ENCODE measurements at regions not wholly inside any gene's neighbourhood (a gene's known extent, or its start where the extent isn't known, plus 50 kb on each side); places are given as distances from the start of the nearest gene placed in this dataset.

DNA sequence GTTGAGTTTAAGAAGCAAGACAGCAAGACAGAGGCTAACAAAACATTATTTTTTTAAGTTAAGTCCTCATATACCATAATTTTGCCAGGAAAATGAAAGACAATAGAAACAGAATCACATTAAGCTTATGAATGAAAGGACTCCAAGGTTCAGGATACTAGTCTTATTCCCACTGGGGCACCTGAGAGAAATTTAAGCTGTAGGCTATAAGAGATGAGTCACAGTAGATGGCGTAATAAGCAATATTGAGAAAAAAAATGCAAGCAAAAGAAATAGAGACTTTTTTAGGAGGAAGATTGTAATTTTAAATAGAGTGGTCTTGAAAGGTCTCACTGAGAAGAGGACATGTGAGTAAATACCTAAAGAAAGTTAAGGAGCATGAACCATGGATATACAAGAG lies 57.1 kb upstream of the KIF2B start:
- Histone ChIP-seq H3K4me2 (ENCODE audit: low read length) (no peak overlapping the region), H2AFZ (ENCODE audit: low read depth, low read length, poor library complexity, severe bottlenecking) (no peak overlapping the region), H3K36me3 (ENCODE audit: control insufficient read depth in 1 of 2, insufficient read depth in 2 of 2, low read length in 2 of 2) (no peaks in the 10 kb centered on the region), H3K79me2 (ENCODE audit: insufficient read depth, low read length) (no peaks in the 10 kb centered on the region), H3K9me2 (ENCODE audit: insufficient read depth) (no peaks in the 10 kb centered on the region), H3K4me1 (ENCODE audit: control insufficient read depth in 1 of 2, insufficient read depth in 2 of 2, low read length in 2 of 2) (no peaks in the 10 kb centered on the region), H4K20me1 (ENCODE audit: insufficient read depth) (no peaks in the 10 kb centered on the region), H3K27ac (ENCODE audit: low read depth, low read length) (no peak overlapping the region), H3K4me3 (replicated peaks in 1 of 2; ENCODE audit: low read depth in 1 of 2, low read length in 2 of 2) (no peak overlapping the region), H3K9me3 (ENCODE audit: control insufficient read depth in 1 of 2, insufficient read depth in 1 of 2, low read depth in 1 of 2, low read length in 2 of 2) (peaks cover 27 to 29% of the 10 kb centered on the region in 2 experiments; a peak in 2 of 4 replicates), H3K9ac (ENCODE audit: low read length) (no peak overlapping the region), H3K27me3 (ENCODE audit: insufficient read depth, low read length) (no peaks in the 10 kb centered on the region)
- intact Hi-C loops (cut with micrococcal nuclease) = no loop called here
- DNase-seq (ENCODE audit: low read depth, low spot score) = no peak
- ChIA-PET CTCF (no interaction called here), RAD21 (ENCODE audit: low non-redundant PET in 1 of 2, low total read pairs in 2 of 2, uncharacterized antibody in 2 of 2, unreplicated experiment in 2 of 2) (no interaction called here), POLR2A (no interaction called here)
- no TSS peak for BruUV-seq (replicated peaks)
- TF ChIP-seq CBX3 (IDR thresholded peaks at IDR 0.05; ENCODE audit: low read depth) = no peak
- TF ChIP-seq YY1 (IDR thresholded peaks at IDR 0.05; ENCODE audit: extremely low read depth, insufficient replicate concordance, low read depth, low read length) = no peak
- no peak for TF ChIP-seq EZH2phosphoT487 (IDR thresholded peaks at IDR 0.05; ENCODE audit: borderline replicate concordance)
- TF ChIP-seq EGR1 (IDR thresholded peaks at IDR 0.05; ENCODE audit: low read depth) = no peak
- TF ChIP-seq, protein P1, sequence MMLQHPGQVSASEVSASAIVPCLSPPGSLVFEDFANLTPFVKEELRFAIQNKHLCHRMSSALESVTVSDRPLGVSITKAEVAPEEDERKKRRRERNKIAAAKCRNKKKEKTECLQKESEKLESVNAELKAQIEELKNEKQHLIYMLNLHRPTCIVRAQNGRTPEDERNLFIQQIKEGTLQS (IDR thresholded peaks at IDR 0.05) = no peak
- TF ChIP-seq POLR2AphosphoS5 (IDR thresholded peaks at IDR 0.05; ENCODE audit: low read depth, low read length) = no peak
- no peak for TF ChIP-seq FOSL1 (IDR thresholded peaks at IDR 0.05; ENCODE audit: low read depth)
- TF ChIP-seq, protein P2, sequence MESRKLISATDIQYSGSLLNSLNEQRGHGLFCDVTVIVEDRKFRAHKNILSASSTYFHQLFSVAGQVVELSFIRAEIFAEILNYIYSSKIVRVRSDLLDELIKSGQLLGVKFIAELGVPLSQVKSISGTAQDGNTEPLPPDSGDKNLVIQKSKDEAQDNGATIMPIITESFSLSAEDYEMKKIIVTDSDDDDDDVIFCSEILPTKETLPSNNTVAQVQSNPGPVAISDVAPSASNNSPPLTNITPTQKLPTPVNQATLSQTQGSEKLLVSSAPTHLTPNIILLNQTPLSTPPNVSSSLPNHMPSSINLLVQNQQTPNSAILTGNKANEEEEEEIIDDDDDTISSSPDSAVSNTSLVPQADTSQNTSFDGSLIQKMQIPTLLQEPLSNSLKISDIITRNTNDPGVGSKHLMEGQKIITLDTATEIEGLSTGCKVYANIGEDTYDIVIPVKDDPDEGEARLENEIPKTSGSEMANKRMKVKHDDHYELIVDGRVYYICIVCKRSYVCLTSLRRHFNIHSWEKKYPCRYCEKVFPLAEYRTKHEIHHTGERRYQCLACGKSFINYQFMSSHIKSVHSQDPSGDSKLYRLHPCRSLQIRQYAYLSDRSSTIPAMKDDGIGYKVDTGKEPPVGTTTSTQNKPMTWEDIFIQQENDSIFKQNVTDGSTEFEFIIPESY (IDR thresholded peaks at IDR 0.05; ENCODE audit: extremely low read depth, insufficient replicate concordance, low read length) = no peak
- ATAC-seq = no peak

DNA sequence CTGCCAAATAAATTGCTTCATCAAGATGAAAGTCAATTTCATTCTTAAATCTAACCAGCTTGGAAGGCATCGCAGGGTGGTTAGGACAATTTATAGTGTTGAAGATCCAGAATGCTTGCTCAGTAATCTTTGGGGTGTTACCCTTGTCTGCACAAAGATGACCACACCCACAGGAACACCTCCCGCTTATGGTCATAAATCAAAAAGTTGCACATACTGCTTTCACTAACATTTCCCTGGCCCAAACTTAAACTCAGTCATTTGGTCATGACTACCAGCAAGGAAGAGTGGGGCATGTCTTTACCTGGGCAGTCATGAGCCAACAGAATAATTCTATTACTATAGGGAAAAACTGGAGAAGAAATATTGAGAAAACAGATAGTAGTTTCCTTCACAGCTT lies 57.6 kb upstream of the KIF2B start:
- BruUV-seq (replicated peaks) = no TSS peak
- ATAC-seq = no peak
- intact Hi-C loops (cut with micrococcal nuclease) = no loop called here
- TF ChIP-seq ZNF274 (IDR thresholded peaks at IDR 0.05; ENCODE audit: low read depth, low read length) (no peak), POLR2AphosphoS5 (IDR thresholded peaks at IDR 0.05; ENCODE audit: low read depth, low read length) (no peak), YY1 (IDR thresholded peaks at IDR 0.05; ENCODE audit: extremely low read depth, insufficient replicate concordance, low read depth, low read length) (no peak), EGR1 (IDR thresholded peaks at IDR 0.05; ENCODE audit: low read depth) (no peak), EZH2 (IDR thresholded peaks at IDR 0.05) (no peak), RAD21 (IDR thresholded peaks at IDR 0.05; ENCODE audit: low read depth) (no peak), POLR2A (IDR thresholded peaks at IDR 0.05; ENCODE audit: borderline replicate concordance, extremely low read depth, insufficient read depth, insufficient read length) (no peak), JUND (IDR thresholded peaks at IDR 0.05) (no peak), SIN3A (IDR thresholded peaks at IDR 0.05; ENCODE audit: low read depth) (no peak), FOSL1 (IDR thresholded peaks at IDR 0.05; ENCODE audit: low read depth) (no peak)
- TF ChIP-seq, protein P1 (IDR thresholded peaks at IDR 0.05) = no peak
- TF ChIP-seq, protein P3, sequence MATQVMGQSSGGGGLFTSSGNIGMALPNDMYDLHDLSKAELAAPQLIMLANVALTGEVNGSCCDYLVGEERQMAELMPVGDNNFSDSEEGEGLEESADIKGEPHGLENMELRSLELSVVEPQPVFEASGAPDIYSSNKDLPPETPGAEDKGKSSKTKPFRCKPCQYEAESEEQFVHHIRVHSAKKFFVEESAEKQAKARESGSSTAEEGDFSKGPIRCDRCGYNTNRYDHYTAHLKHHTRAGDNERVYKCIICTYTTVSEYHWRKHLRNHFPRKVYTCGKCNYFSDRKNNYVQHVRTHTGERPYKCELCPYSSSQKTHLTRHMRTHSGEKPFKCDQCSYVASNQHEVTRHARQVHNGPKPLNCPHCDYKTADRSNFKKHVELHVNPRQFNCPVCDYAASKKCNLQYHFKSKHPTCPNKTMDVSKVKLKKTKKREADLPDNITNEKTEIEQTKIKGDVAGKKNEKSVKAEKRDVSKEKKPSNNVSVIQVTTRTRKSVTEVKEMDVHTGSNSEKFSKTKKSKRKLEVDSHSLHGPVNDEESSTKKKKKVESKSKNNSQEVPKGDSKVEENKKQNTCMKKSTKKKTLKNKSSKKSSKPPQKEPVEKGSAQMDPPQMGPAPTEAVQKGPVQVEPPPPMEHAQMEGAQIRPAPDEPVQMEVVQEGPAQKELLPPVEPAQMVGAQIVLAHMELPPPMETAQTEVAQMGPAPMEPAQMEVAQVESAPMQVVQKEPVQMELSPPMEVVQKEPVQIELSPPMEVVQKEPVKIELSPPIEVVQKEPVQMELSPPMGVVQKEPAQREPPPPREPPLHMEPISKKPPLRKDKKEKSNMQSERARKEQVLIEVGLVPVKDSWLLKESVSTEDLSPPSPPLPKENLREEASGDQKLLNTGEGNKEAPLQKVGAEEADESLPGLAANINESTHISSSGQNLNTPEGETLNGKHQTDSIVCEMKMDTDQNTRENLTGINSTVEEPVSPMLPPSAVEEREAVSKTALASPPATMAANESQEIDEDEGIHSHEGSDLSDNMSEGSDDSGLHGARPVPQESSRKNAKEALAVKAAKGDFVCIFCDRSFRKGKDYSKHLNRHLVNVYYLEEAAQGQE (IDR thresholded peaks at IDR 0.05; ENCODE audit: low read depth) = no peak

More for the DNA sequence above, 57.6 kb upstream of the KIF2B start:
- ChIA-PET POLR2A (no interaction called here), RAD21 (ENCODE audit: low non-redundant PET in 1 of 2, low total read pairs in 2 of 2, uncharacterized antibody in 2 of 2, unreplicated experiment in 2 of 2) (no interaction called here), CTCF (no interaction called here)
- Histone ChIP-seq H3K9me2 (ENCODE audit: insufficient read depth) (no peaks in the 10 kb centered on the region), H3K36me3 (ENCODE audit: control insufficient read depth in 1 of 2, insufficient read depth in 2 of 2, low read length in 2 of 2) (no peaks in the 10 kb centered on the region), H3K4me3 (replicated peaks in 1 of 2; ENCODE audit: low read depth in 1 of 2, low read length in 2 of 2) (no peak overlapping the region), H4K20me1 (ENCODE audit: insufficient read depth) (no peaks in the 10 kb centered on the region), H3K4me2 (ENCODE audit: low read length) (no peak overlapping the region), H3K27ac (ENCODE audit: low read depth, low read length) (no peak overlapping the region), H3K27me3 (ENCODE audit: insufficient read depth, low read length) (no peaks in the 10 kb centered on the region), H3K9ac (ENCODE audit: low read length) (no peak overlapping the region), H2AFZ (ENCODE audit: low read depth, low read length, poor library complexity, severe bottlenecking) (no peak overlapping the region), H3K9me3 (ENCODE audit: control insufficient read depth in 1 of 2, insufficient read depth in 1 of 2, low read depth in 1 of 2, low read length in 2 of 2) (peaks cover 25 to 26% of the 10 kb centered on the region in 2 experiments; a peak in 2 of 4 replicates), H3K79me2 (ENCODE audit: insufficient read depth, low read length) (no peaks in the 10 kb centered on the region), H3K4me1 (ENCODE audit: control insufficient read depth in 1 of 2, insufficient read depth in 2 of 2, low read length in 2 of 2) (no peaks in the 10 kb centered on the region)
- no peak for DNase-seq (ENCODE audit: low read depth, low spot score)

Measured in HCT116 (cell line).